Neural cell (in vitro differentiated cells): ENCODE measurements at regions not wholly inside any gene's neighbourhood (a gene's known extent, or its start where the extent isn't known, plus 50 kb on each side); places are given as distances from the start of the nearest gene placed in this dataset.

ENCODE experiments used
- H2AFZ ChIP-seq: fragments of 200-600, 300-800 bp; sonication (generic), shearing (Covaris generic); 2 replicates; pipeline ENCODE4 v1.6.0; 2014; ENCODE audit warnings: low read depth, mild to moderate bottlenecking, antibody characterized with exemption, low read length, moderate library complexity
- H3F3A ChIP-seq: fragments of 200-600 bp; shearing (Covaris generic); 2 replicates; pipeline ENCODE4 v1.6.1; 2016; ENCODE audit warnings: mild to moderate bottlenecking, moderate library complexity, mixed read lengths, antibody characterized with exemption, low read length; ENCODE audit not compliant: insufficient read depth, poor library complexity, severe bottlenecking
- H3K27ac ChIP-seq: fragments of 200-600, 300-800 bp; sonication (generic), shearing (Covaris generic); 2 replicates; pipeline ENCODE4 v1.5.1; 2014; ENCODE audit warnings: mild to moderate bottlenecking, low read length, moderate library complexity
- H3K27me3 ChIP-seq: fragments of 300-800, 200-600 bp; sonication (generic), shearing (Covaris generic); 2 replicates; pipeline ENCODE4 v1.6.0; 2014; ENCODE audit warnings: mild to moderate bottlenecking, low read depth, low read length, moderate library complexity; ENCODE audit not compliant: insufficient read depth
- H3K36me3 ChIP-seq: fragments of 300-800, 200-600 bp; sonication (generic), shearing (Covaris generic); 2 replicates; pipeline ENCODE4 v1.5.1; 2014; ENCODE audit warnings: mild to moderate bottlenecking, antibody characterized with exemption, low read length, moderate library complexity; ENCODE audit not compliant: insufficient read depth
- H3K4me2 ChIP-seq: fragments of 300-800, 200-600 bp; sonication (generic), shearing (Covaris generic); 2 replicates; pipeline ENCODE4 v1.6.0; 2014; ENCODE audit warnings: mild to moderate bottlenecking, low read length
- H3K4me3 ChIP-seq: fragments of 300-800, 200-600 bp; sonication (generic), shearing (Covaris generic); 2 replicates; pipeline ENCODE4 v1.5.1; 2014; ENCODE audit warnings: mild to moderate bottlenecking, low read length, moderate library complexity
- H3K79me2 ChIP-seq: fragments of 200-600 bp; shearing (Covaris generic); replicated peaks from 2 replicates; pipeline ENCODE4 v1.6.0; 2014; ENCODE audit warnings: mild to moderate bottlenecking, low read length, moderate library complexity; ENCODE audit not compliant: insufficient read depth
- H3K9ac ChIP-seq: fragments of 300-800, 200-600 bp; sonication (generic), shearing (Covaris generic); 2 replicates; pipeline ENCODE4 v1.6.1; 2016; ENCODE audit warnings: mild to moderate bottlenecking, low read length, mixed read lengths
- H3K9me2 ChIP-seq: fragments of 200-600 bp; shearing (Covaris generic); 2 replicates; pipeline ENCODE4 v1.6.1; 2016; ENCODE audit warnings: mild to moderate bottlenecking, low read length, mixed read lengths; ENCODE audit not compliant: insufficient read depth
- H3K9me3 ChIP-seq: fragments of 200-600, 300-800 bp; sonication (generic), shearing (Covaris generic); 2 replicates; pipeline ENCODE4 v1.6.1; 2016; ENCODE audit warnings: mild to moderate bottlenecking, mixed run types, low read length, moderate library complexity, mixed read lengths
- H4K20me1 ChIP-seq: fragments of 200-600 bp; shearing (Covaris generic); 2 replicates; pipeline ENCODE4 v1.6.1; 2016; ENCODE audit warnings: mild to moderate bottlenecking, mixed run types; ENCODE audit not compliant: insufficient read depth
- EP300 ChIP-seq: fragments of 450-650 bp; conservative IDR thresholded peaks from 2 replicates; pipeline ENCODE4 v1.6.1; 2014; ENCODE audit warnings: antibody characterized with exemption, mild to moderate bottlenecking, moderate library complexity; ENCODE audit not compliant: poor library complexity, severe bottlenecking
- EZH2 ChIP-seq: fragments of 200-600, 300-800 bp; shearing (Covaris generic), sonication (generic); IDR thresholded peaks from 2 replicates; pipeline ENCODE4 v1.6.1; 2014; ENCODE audit warnings: antibody characterized with exemption, low read length, borderline replicate concordance, mild to moderate bottlenecking; ENCODE audit not compliant: insufficient read depth, poor library complexity, severe bottlenecking
- MXI1 ChIP-seq: fragments of 450-650 bp; conservative IDR thresholded peaks from 2 replicates; pipeline ENCODE4 v1.6.1; 2014; ENCODE audit warnings: antibody characterized with exemption, mild to moderate bottlenecking; ENCODE audit not compliant: poor library complexity, severe bottlenecking
- POLR2AphosphoS5 ChIP-seq: IDR thresholded peaks from 2 replicates; pipeline ENCODE4 v1.6.1; 2012
- RAD21 ChIP-seq: fragments of 450-650 bp; conservative IDR thresholded peaks from 2 replicates; pipeline ENCODE4 v1.6.1; 2014; ENCODE audit warnings: antibody characterized with exemption, mild to moderate bottlenecking, moderate library complexity
- SMC3 ChIP-seq: fragments of 450-650 bp; conservative IDR thresholded peaks from 2 replicates; pipeline ENCODE4 v1.6.1; 2014; ENCODE audit warnings: antibody characterized with exemption, mild to moderate bottlenecking, moderate library complexity; ENCODE audit not compliant: poor library complexity
- TAF1 ChIP-seq: IDR thresholded peaks from 2 replicates; pipeline ENCODE4 v1.6.1; 2012; ENCODE audit warnings: low read depth
- TF ChIP-seq, protein P1 (sequence below): IDR thresholded peaks from 2 replicates; pipeline ENCODE4 v1.6.1; 2012; ENCODE audit warnings: borderline replicate concordance
- TF ChIP-seq, protein P2 (sequence below): fragments of 450-650 bp; IDR thresholded peaks from 2 replicates; pipeline ENCODE4 v1.5.1; 2014; ENCODE audit warnings: antibody characterized with exemption, mild to moderate bottlenecking, moderate library complexity; ENCODE audit not compliant: poor library complexity, severe bottlenecking

DNA sequence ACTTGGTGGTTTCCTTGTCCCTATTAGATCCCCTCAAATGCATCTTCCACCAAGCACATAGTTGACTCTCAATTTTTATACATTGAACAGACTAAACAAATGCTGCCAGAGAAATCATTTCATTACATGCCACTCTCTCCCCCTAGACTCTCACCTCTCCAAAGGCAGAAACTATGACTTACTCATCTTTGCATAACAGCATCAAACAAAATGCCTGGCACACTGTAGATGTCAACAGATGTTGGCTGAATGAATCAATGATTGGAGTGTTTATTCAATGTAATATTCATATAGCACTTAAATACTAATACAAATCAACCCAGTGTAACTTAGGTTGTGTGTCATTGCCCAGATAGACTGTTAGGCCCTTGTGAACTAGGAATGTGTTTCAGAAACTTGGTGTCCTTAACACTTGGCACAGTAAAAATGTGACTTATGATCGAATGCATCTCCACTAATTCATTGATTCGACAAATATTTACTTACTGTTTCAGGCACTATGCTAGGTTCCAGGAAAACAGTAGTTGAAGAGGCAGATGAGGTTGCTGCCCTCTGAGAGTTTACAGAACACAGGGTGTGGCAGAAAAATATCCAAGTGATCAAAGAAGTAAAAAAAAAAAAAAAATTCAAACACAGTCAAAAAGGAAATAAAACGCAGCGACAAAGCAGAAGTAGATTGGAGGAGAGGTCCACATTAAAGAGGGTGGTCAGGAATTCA is 188.5 kb upstream of the LRRN1 start:
- Histone ChIP-seq H3K79me2 (no peaks in the 10 kb centered on the region), H3K4me2 (no peak overlapping the region), H3K9me3 (no peaks in the 10 kb centered on the region), H3F3A (no peaks in the 10 kb centered on the region), H3K27ac (no peak overlapping the region), H3K36me3 (no peaks in the 10 kb centered on the region), H3K9ac (no peak overlapping the region), H3K4me3 (no peak overlapping the region), H4K20me1 (no peaks in the 10 kb centered on the region), H3K27me3 (no peaks in the 10 kb centered on the region), H2AFZ (no peak overlapping the region), H3K9me2 (no peaks in the 10 kb centered on the region)
- TF ChIP-seq MXI1 (no peak), TAF1 (no peak), SMC3 (no peak)

DNA sequence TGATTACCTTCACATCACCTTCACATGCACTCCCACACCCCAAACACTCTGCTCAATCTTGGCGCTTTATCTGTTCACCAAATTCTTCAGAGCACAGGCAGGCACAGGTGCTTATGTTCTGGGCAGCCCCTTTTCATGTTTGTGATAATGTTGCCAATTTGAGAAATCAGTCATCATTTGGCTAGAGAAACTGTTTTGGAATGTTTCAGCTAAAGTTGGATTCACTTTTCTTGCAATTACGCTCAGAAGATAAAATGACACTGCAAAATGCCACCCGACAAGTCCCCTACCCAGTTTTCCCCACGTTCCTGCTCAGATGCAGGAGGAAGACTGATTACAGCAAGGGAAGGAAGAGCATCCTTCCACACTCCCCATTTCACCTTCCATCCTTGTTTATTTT is 192.9 kb upstream of the LRRN1 start:
- H3K9ac ChIP-seq = no peak overlapping the region
- TF ChIP-seq MXI1 (no peak), SMC3 (no peak), TAF1 (no peak), EZH2 (no peak), EP300 (no peak)
- H3K4me2 ChIP-seq = no peak overlapping the region
- H3K27me3 ChIP-seq = no peaks in the 10 kb centered on the region
- H3K36me3 ChIP-seq = no peaks in the 10 kb centered on the region
- H3F3A ChIP-seq = no peaks in the 10 kb centered on the region
- no peak overlapping the region for H3K27ac ChIP-seq
- H4K20me1 ChIP-seq = no peaks in the 10 kb centered on the region
- no peak overlapping the region for H3K4me3 ChIP-seq
- no peak overlapping the region for H2AFZ ChIP-seq
- H3K9me3 ChIP-seq = no peaks in the 10 kb centered on the region
- H3K9me2 ChIP-seq = no peaks in the 10 kb centered on the region
- H3K79me2 ChIP-seq = no peaks in the 10 kb centered on the region

DNA sequence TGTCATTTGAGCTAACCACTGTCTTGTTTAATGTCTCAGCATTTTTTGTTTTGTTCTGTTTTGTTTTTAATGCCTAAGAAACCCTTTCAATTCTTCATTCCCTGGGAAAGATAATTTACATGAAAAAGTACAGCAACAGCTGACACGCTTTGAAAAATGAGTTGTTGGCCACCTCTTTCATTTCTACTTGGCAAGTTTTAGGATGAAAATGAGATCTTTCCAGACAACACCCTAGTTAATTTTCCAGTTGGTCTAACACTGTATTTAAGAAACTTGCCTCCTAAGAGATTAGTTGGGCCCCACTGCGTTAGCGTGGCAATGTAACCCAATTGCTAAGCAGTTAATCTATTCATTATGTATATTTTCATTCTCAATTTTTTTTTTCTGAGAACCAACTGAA is 194.0 kb upstream of the LRRN1 start:
- Histone ChIP-seq H3K9me2 (no peaks in the 10 kb centered on the region), H3K4me3 (no peak overlapping the region)

More for the DNA sequence above, 194.0 kb upstream of the LRRN1 start:
- Histone ChIP-seq H4K20me1 (no peaks in the 10 kb centered on the region), H3K4me2 (no peak overlapping the region), H3K9ac (no peak overlapping the region), H3F3A (no peaks in the 10 kb centered on the region), H3K27me3 (no peaks in the 10 kb centered on the region), H2AFZ (no peak overlapping the region), H3K36me3 (no peaks in the 10 kb centered on the region), H3K27ac (no peak overlapping the region), H3K79me2 (no peaks in the 10 kb centered on the region), H3K9me3 (no peaks in the 10 kb centered on the region)
- TF ChIP-seq RAD21 = no peak
- TF ChIP-seq, protein P1, sequence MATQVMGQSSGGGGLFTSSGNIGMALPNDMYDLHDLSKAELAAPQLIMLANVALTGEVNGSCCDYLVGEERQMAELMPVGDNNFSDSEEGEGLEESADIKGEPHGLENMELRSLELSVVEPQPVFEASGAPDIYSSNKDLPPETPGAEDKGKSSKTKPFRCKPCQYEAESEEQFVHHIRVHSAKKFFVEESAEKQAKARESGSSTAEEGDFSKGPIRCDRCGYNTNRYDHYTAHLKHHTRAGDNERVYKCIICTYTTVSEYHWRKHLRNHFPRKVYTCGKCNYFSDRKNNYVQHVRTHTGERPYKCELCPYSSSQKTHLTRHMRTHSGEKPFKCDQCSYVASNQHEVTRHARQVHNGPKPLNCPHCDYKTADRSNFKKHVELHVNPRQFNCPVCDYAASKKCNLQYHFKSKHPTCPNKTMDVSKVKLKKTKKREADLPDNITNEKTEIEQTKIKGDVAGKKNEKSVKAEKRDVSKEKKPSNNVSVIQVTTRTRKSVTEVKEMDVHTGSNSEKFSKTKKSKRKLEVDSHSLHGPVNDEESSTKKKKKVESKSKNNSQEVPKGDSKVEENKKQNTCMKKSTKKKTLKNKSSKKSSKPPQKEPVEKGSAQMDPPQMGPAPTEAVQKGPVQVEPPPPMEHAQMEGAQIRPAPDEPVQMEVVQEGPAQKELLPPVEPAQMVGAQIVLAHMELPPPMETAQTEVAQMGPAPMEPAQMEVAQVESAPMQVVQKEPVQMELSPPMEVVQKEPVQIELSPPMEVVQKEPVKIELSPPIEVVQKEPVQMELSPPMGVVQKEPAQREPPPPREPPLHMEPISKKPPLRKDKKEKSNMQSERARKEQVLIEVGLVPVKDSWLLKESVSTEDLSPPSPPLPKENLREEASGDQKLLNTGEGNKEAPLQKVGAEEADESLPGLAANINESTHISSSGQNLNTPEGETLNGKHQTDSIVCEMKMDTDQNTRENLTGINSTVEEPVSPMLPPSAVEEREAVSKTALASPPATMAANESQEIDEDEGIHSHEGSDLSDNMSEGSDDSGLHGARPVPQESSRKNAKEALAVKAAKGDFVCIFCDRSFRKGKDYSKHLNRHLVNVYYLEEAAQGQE = no peak
- TF ChIP-seq SMC3 = no peak
- no peak for TF ChIP-seq MXI1
- TF ChIP-seq EP300 = no peak
- TF ChIP-seq TAF1 = no peak
- TF ChIP-seq EZH2 = no peak
- TF ChIP-seq, protein P2, sequence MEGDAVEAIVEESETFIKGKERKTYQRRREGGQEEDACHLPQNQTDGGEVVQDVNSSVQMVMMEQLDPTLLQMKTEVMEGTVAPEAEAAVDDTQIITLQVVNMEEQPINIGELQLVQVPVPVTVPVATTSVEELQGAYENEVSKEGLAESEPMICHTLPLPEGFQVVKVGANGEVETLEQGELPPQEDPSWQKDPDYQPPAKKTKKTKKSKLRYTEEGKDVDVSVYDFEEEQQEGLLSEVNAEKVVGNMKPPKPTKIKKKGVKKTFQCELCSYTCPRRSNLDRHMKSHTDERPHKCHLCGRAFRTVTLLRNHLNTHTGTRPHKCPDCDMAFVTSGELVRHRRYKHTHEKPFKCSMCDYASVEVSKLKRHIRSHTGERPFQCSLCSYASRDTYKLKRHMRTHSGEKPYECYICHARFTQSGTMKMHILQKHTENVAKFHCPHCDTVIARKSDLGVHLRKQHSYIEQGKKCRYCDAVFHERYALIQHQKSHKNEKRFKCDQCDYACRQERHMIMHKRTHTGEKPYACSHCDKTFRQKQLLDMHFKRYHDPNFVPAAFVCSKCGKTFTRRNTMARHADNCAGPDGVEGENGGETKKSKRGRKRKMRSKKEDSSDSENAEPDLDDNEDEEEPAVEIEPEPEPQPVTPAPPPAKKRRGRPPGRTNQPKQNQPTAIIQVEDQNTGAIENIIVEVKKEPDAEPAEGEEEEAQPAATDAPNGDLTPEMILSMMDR = no peak
- TF ChIP-seq POLR2AphosphoS5 = no peak
